MM.1S (cell line): ENCODE measurements at regions not wholly inside any gene's neighbourhood (a gene's known extent, or its start where the extent isn't known, plus 50 kb on each side); places are given as distances from the start of the nearest gene placed in this dataset.

Source experiments
- EZH2 ChIP-seq: fragments of 300-600 bp; sonication (generic); optimal IDR thresholded peaks from 2 replicates; pipeline ENCODE3; 2017; ENCODE audit warnings: low read depth, mild to moderate bottlenecking, antibody characterized with exemption, low read length, mixed read lengths
- EZH2phosphoT487 ChIP-seq: fragments of 300-600 bp; sonication (generic); IDR thresholded peaks from 2 replicates; pipeline ENCODE4 v1.6.1; 2018; ENCODE audit warnings: antibody characterized with exemption, low read length
- TF ChIP-seq, protein P1 (sequence below): fragments of 300-600 bp; sonication (generic); IDR thresholded peaks from 2 replicates; pipeline ENCODE4 v1.5.1; 2016; ENCODE audit warnings: antibody characterized with exemption, low read length, mixed read lengths

DNA sequence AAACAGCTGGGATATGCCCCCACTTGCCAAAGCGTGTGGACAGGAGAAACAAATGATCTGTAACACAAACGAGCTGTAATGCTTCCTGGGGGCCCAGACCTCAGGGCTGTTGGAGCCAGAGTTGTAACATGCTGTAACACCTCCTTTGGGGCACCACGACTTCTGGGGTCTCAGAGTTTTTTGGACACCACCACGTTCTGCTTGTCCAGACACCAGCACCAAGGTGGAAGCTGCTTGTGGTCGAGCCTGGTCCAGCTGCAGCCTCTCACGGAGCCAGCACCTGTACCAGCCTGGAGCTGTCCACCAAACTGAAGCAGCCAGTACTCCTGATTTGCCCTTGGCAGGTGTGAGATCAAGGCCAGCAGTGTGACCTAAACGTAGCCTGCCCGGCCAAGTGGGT is 879.4 kb downstream of the SLC6A15 start:
- TF ChIP-seq, protein P1, sequence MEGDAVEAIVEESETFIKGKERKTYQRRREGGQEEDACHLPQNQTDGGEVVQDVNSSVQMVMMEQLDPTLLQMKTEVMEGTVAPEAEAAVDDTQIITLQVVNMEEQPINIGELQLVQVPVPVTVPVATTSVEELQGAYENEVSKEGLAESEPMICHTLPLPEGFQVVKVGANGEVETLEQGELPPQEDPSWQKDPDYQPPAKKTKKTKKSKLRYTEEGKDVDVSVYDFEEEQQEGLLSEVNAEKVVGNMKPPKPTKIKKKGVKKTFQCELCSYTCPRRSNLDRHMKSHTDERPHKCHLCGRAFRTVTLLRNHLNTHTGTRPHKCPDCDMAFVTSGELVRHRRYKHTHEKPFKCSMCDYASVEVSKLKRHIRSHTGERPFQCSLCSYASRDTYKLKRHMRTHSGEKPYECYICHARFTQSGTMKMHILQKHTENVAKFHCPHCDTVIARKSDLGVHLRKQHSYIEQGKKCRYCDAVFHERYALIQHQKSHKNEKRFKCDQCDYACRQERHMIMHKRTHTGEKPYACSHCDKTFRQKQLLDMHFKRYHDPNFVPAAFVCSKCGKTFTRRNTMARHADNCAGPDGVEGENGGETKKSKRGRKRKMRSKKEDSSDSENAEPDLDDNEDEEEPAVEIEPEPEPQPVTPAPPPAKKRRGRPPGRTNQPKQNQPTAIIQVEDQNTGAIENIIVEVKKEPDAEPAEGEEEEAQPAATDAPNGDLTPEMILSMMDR, result no peak
- TF ChIP-seq EZH2, result no peak
- TF ChIP-seq EZH2phosphoT487, result no peak
